ENCODE measurements at regions not wholly inside any gene's neighbourhood (a gene's known extent, or its start where the extent isn't known, plus 50 kb on each side); places are given as distances from the start of the nearest gene placed in this dataset.
"Not testable (repeated sequence)": the region's sequence is repeated elsewhere in the genome, so short reads cannot be mapped to it uniquely, and the experiment has no call there.

GRCh38 chr2:224261326-224261725, 140.6 kb downstream of the FAM124B start:
- no peak for DNase-seq

GRCh38 chr2:224260372-224261020, 141.4 kb downstream of the FAM124B start:
- DNase-seq: no peak

- no peak for DNase-seq
Observed at GRCh38 chr2:224259831-224260230, 142.1 kb downstream of the FAM124B start.

GRCh38 chr2:224258059-224258458, 143.8 kb downstream of the FAM124B start:
- DNase-seq: no peak

GRCh38 chr2:224257156-224257555, 144.8 kb downstream of the FAM124B start:
- no peak for DNase-seq

GRCh38 chr2:224253464-224253863, 148.4 kb downstream of the FAM124B start:
- DNase-seq: no peak

GRCh38 chr2:224252631-224253030, 149.3 kb downstream of the FAM124B start:
- no peak for DNase-seq

GRCh38 chr2:224248944-224249371, 152.9 kb downstream of the FAM124B start:
- no peak for DNase-seq

- no peak for DNase-seq
Observed at GRCh38 chr2:224242561-224242960, 159.3 kb downstream of the FAM124B start.

GRCh38 chr2:224241812-224242211, 160.1 kb downstream of the FAM124B start:
- no peak for DNase-seq

- DNase-seq: no peak
Observed at GRCh38 chr2:224241001-224241400, 160.9 kb downstream of the FAM124B start.

GRCh38 chr2:224223851-224224555, 177.9 kb downstream of the FAM124B start:
- DNase-seq: no peak

- DNase-seq: no peak
Observed at GRCh38 chr2:224222974-224223373, 178.9 kb downstream of the FAM124B start.

- no peak for DNase-seq
Observed at GRCh38 chr2:224222291-224222690, 179.6 kb downstream of the FAM124B start.

GRCh38 chr2:224221455-224221913, 180.4 kb downstream of the FAM124B start:
- no peak for DNase-seq

GRCh38 chr2:224220586-224221255, 181.2 kb downstream of the FAM124B start:
- no peak for DNase-seq

- DNase-seq: no peak
Observed at GRCh38 chr2:224219781-224220180, 180.7 kb upstream of the SERPINE2 start.

- DNase-seq: no peak
Observed at GRCh38 chr2:224217962-224218347, 178.9 kb upstream of the SERPINE2 start.

- no peak for DNase-seq
Observed at GRCh38 chr2:224217233-224217961, 178.3 kb upstream of the SERPINE2 start.

GRCh38 chr2:224215611-224216010, 176.5 kb upstream of the SERPINE2 start:
- DNase-seq: not testable (repeated sequence)

GRCh38 chr2:224213396-224213795, 174.3 kb upstream of the SERPINE2 start:
- no peak for DNase-seq

- no peak for DNase-seq
Observed at GRCh38 chr2:224211791-224212190, 172.7 kb upstream of the SERPINE2 start.

GRCh38 chr2:224211181-224211480, 172.0 kb upstream of the SERPINE2 start:
- no peak for DNase-seq

Measured in T-helper 2 cell (primary cell).